GM10266 (cell line): ENCODE measurements at regions not wholly inside any gene's neighbourhood (a gene's known extent, or its start where the extent isn't known, plus 50 kb on each side); places are given as distances from the start of the nearest gene placed in this dataset.

Source experiments
- DNase-seq: peaks from one replicate; pipeline ENCODE4 v3.0.0; 2012; ENCODE audit errors: extremely low spot score
- CTCF ChIP-seq: IDR thresholded peaks from 2 replicates; pipeline ENCODE4 v1.5.1; 2012; ENCODE audit warnings: mild to moderate bottlenecking, low read depth; ENCODE audit not compliant: control insufficient read depth, insufficient read depth; ENCODE audit errors: missing control alignments

GRCh38 chr2:139409212-139409611 is 629.0 kb upstream of the NXPH2 start:
- DNase-seq: no peak
- TF ChIP-seq CTCF: no peak

- no peak for DNase-seq
- TF ChIP-seq CTCF: no peak
Measured at GRCh38 chr2:139403948-139404347, 623.8 kb upstream of the NXPH2 start.

- TF ChIP-seq CTCF: no peak
- no peak for DNase-seq
Measured at GRCh38 chr2:139394801-139395200, 614.6 kb upstream of the NXPH2 start.

- no peak for DNase-seq
- no peak for TF ChIP-seq CTCF
Measured at GRCh38 chr2:139389391-139389790, 609.2 kb upstream of the NXPH2 start.

- DNase-seq: no peak
- no peak for TF ChIP-seq CTCF
Measured at GRCh38 chr2:139386401-139386800, 606.2 kb upstream of the NXPH2 start.

- TF ChIP-seq CTCF: no peak
- no peak for DNase-seq
Measured at GRCh38 chr2:139383532-139383931, 603.3 kb upstream of the NXPH2 start.

- DNase-seq: no peak
- TF ChIP-seq CTCF: no peak
Measured at GRCh38 chr2:139380051-139380450, 599.9 kb upstream of the NXPH2 start.
